ENCODE measurements at regions not wholly inside any gene's neighbourhood (a gene's known extent, or its start where the extent isn't known, plus 50 kb on each side); places are given as distances from the start of the nearest gene placed in this dataset.
A peak's percentile ranks its signal among the peaks of the same experiment; 100 is the strongest.

GRCh38 chr3:107034142-107034541 is 343.1 kb upstream of the CCDC54 start:
- no peak overlapping the region for H3K4me3 ChIP-seq (ENCODE audit: low read depth, low read length)

GRCh38 chr3:107035176-107035575 is 342.1 kb upstream of the CCDC54 start:
- Histone ChIP-seq H3K27me3 (ENCODE audit: control insufficient read depth, insufficient read depth, low read length) (no peaks in the 10 kb centered on the region), H3K27ac (no peak overlapping the region), H2AFZ (no peak overlapping the region), H3K79me2 (peaks cover 7% of the 10 kb centered on the region), H3K4me2 (ENCODE audit: low read length) (no peak overlapping the region), H3K9ac (no peak overlapping the region), H3K4me3 (ENCODE audit: low read depth, low read length) (no peak overlapping the region), H3K4me1 (peaks cover 3% of the 10 kb centered on the region), H3K36me3 (ENCODE audit: control insufficient read depth, insufficient read depth, low read length) (no peaks in the 10 kb centered on the region), H3K9me3 (ENCODE audit: control insufficient read depth, low read length) (no peaks in the 10 kb centered on the region)
- TF ChIP-seq CTCF (IDR thresholded peaks at IDR 0.05) = no peak

More at GRCh38 chr3:107034142-107034541, 343.1 kb upstream of the CCDC54 start:
- H3K27me3 ChIP-seq (ENCODE audit: control insufficient read depth, insufficient read depth, low read length) = no peaks in the 10 kb centered on the region
- no peaks in the 10 kb centered on the region for H3K4me1 ChIP-seq
- no peak overlapping the region for H3K27ac ChIP-seq
- TF ChIP-seq CTCF (IDR thresholded peaks at IDR 0.05) = no peak
- H3K4me2 ChIP-seq (ENCODE audit: low read length) = no peak overlapping the region
- peaks cover 7% of the 10 kb centered on the region for H3K79me2 ChIP-seq
- no peak overlapping the region for H3K9ac ChIP-seq
- H3K9me3 ChIP-seq (ENCODE audit: control insufficient read depth, low read length) = no peaks in the 10 kb centered on the region
- H3K36me3 ChIP-seq (ENCODE audit: control insufficient read depth, insufficient read depth, low read length) = no peaks in the 10 kb centered on the region
- no peak overlapping the region for H2AFZ ChIP-seq

- Histone ChIP-seq H3K9me3 (ENCODE audit: control insufficient read depth, low read length) (no peaks in the 10 kb centered on the region), H3K79me2 (no peaks in the 10 kb centered on the region), H3K4me3 (ENCODE audit: low read depth, low read length) (no peak overlapping the region), H3K36me3 (ENCODE audit: control insufficient read depth, insufficient read depth, low read length) (no peaks in the 10 kb centered on the region), H3K27me3 (ENCODE audit: control insufficient read depth, insufficient read depth, low read length) (no peaks in the 10 kb centered on the region), H3K4me2 (ENCODE audit: low read length) (no peak overlapping the region), H3K9ac (no peak overlapping the region), H3K4me1 (peaks cover 12% of the 10 kb centered on the region), H2AFZ (no peak overlapping the region), H3K27ac (no peak overlapping the region)
- TF ChIP-seq CTCF (IDR thresholded peaks at IDR 0.05) = no peak
These were observed 332.6 kb upstream of the CCDC54 start for GRCh38 chr3:107044677-107045076.

GRCh38 chr3:107045791-107046190 is 331.4 kb upstream of the CCDC54 start:
- Histone ChIP-seq H3K27ac (no peak overlapping the region), H3K27me3 (ENCODE audit: control insufficient read depth, insufficient read depth, low read length) (no peaks in the 10 kb centered on the region), H2AFZ (peak overlapping the region; percentile 19), H3K36me3 (ENCODE audit: control insufficient read depth, insufficient read depth, low read length) (no peaks in the 10 kb centered on the region), H3K79me2 (no peaks in the 10 kb centered on the region), H3K4me1 (peaks cover 6% of the 10 kb centered on the region), H3K4me3 (ENCODE audit: low read depth, low read length) (no peak overlapping the region), H3K9me3 (ENCODE audit: control insufficient read depth, low read length) (no peaks in the 10 kb centered on the region), H3K4me2 (ENCODE audit: low read length) (no peak overlapping the region), H3K9ac (no peak overlapping the region)
- no peak for TF ChIP-seq CTCF (IDR thresholded peaks at IDR 0.05)

GRCh38 chr3:107055181-107055942 is 321.9 kb upstream of the CCDC54 start:
- no peak overlapping the region for H3K4me2 ChIP-seq (ENCODE audit: low read length)
- H3K36me3 ChIP-seq (ENCODE audit: control insufficient read depth, insufficient read depth, low read length) = no peaks in the 10 kb centered on the region
- no peaks in the 10 kb centered on the region for H3K27me3 ChIP-seq (ENCODE audit: control insufficient read depth, insufficient read depth, low read length)
- TF ChIP-seq CTCF (IDR thresholded peaks at IDR 0.05) = no peak
- H2AFZ ChIP-seq = no peak overlapping the region
- no peaks in the 10 kb centered on the region for H3K9me3 ChIP-seq (ENCODE audit: control insufficient read depth, low read length)
- H3K4me1 ChIP-seq = no peaks in the 10 kb centered on the region
- H3K27ac ChIP-seq = no peak overlapping the region
- H3K9ac ChIP-seq = no peak overlapping the region
- H3K4me3 ChIP-seq (ENCODE audit: low read depth, low read length) = no peak overlapping the region
- H3K79me2 ChIP-seq = peaks cover 2% of the 10 kb centered on the region

All from parathyroid adenoma (tissue), 2 donors.